OCI-LY3 (cell line): ENCODE measurements at regions not wholly inside any gene's neighbourhood (a gene's known extent, or its start where the extent isn't known, plus 50 kb on each side); places are given as distances from the start of the nearest gene placed in this dataset.

Source experiments
- H2AFZ ChIP-seq: fragments of 200-600, 300-600 bp; shearing (Covaris generic); 2 replicates; pipeline ENCODE4 v1.6.0; 2014; ENCODE audit warnings: antibody characterized with exemption, low read depth, low read length
- H3K27ac ChIP-seq: fragments of 200-600, 300-600 bp; sonication (generic); 2 replicates; pipeline ENCODE4 v1.5.1; 2014; ENCODE audit warnings: mild to moderate bottlenecking, low read length, moderate library complexity, mixed read lengths
- H3K27me3 ChIP-seq: fragments of 200-600, 300-600 bp; sonication (generic); 2 replicates; pipeline ENCODE4 v1.6.1; 2014; ENCODE audit warnings: low read depth, low read length, mixed read lengths
- H3K36me3 ChIP-seq: fragments of 200-600, 300-600 bp; sonication (generic); replicated peaks from 2 replicates; pipeline ENCODE3; 2014; ENCODE audit warnings: low read depth, low read length, mixed read lengths
- H3K4me1 ChIP-seq: fragments of 300-600, 200-600 bp; sonication (generic); 2 replicates; pipeline ENCODE4 v1.6.1; 2014; ENCODE audit warnings: low read length, mixed read lengths
- H3K4me2 ChIP-seq: fragments of 200-600, 300-600 bp; sonication (generic); 2 replicates; pipeline ENCODE4 v1.6.1; 2014; ENCODE audit warnings: low read length, mixed read lengths
- H3K4me3 ChIP-seq: fragments of 300-600, 200-600 bp; sonication (generic); 2 replicates; pipeline ENCODE4 v1.5.1; 2014; ENCODE audit warnings: antibody characterized with exemption, mild to moderate bottlenecking, low read length, moderate library complexity
- H3K79me2 ChIP-seq: fragments of 300-600, 200-600 bp; shearing (Covaris generic); 2 replicates; pipeline ENCODE4 v1.6.1; 2014; ENCODE audit warnings: mild to moderate bottlenecking, low read length, mixed read lengths
- H3K9ac ChIP-seq: fragments of 300-600, 200-600 bp; shearing (Covaris generic); 2 replicates; pipeline ENCODE4 v1.6.0; 2014; ENCODE audit warnings: mild to moderate bottlenecking, low read length, moderate library complexity
- H3K9me3 ChIP-seq: fragments of 200-600, 300-600 bp; shearing (Covaris generic); 2 replicates; pipeline ENCODE4 v1.6.1; 2014; ENCODE audit warnings: low read length, mixed read lengths; ENCODE audit not compliant: insufficient read depth
- H4K20me1 ChIP-seq: fragments of 200-600, 300-600 bp; sonication (generic); 2 replicates; pipeline ENCODE4 v1.6.1; 2016; ENCODE audit warnings: low read length, mixed read lengths; ENCODE audit not compliant: insufficient read depth
- CTCF ChIP-seq: fragments of 200-600, 300-600 bp; sonication (generic); IDR thresholded peaks from 2 replicates; pipeline ENCODE4 v1.5.1; 2014; ENCODE audit warnings: antibody characterized with exemption, low read length, low read depth
- EZH2phosphoT487 ChIP-seq: fragments of 200-600 bp; shearing (Covaris generic); IDR thresholded peaks from 2 replicates; pipeline ENCODE4 v1.6.1; 2018; ENCODE audit warnings: antibody characterized with exemption, mixed run types, low read depth

- no peaks in the 10 kb centered on the region for H4K20me1 ChIP-seq
- H3K9ac ChIP-seq = no peak overlapping the region
- H2AFZ ChIP-seq = no peak overlapping the region
- H3K4me3 ChIP-seq = no peak overlapping the region
- H3K36me3 ChIP-seq = no peaks in the 10 kb centered on the region
- H3K9me3 ChIP-seq = no peaks in the 10 kb centered on the region
- H3K27me3 ChIP-seq = no peaks in the 10 kb centered on the region
- TF ChIP-seq CTCF (no peak), EZH2phosphoT487 (no peak)
- H3K4me1 ChIP-seq = no peaks in the 10 kb centered on the region
- H3K4me2 ChIP-seq = no peak overlapping the region
- H3K79me2 ChIP-seq = no peaks in the 10 kb centered on the region
- no peak overlapping the region for H3K27ac ChIP-seq
Observed at GRCh38 chr6:21420926-21421325, 172.6 kb upstream of the SOX4 start.

GRCh38 chr6:21423106-21423854 is 170.3 kb upstream of the SOX4 start:
- Histone ChIP-seq H4K20me1 (no peaks in the 10 kb centered on the region), H3K36me3 (no peaks in the 10 kb centered on the region), H3K79me2 (no peaks in the 10 kb centered on the region), H3K9me3 (no peaks in the 10 kb centered on the region), H3K27me3 (no peaks in the 10 kb centered on the region), H3K4me2 (no peak overlapping the region), H3K4me3 (no peak overlapping the region), H3K4me1 (no peaks in the 10 kb centered on the region), H3K27ac (no peak overlapping the region), H3K9ac (no peak overlapping the region), H2AFZ (no peak overlapping the region)
- TF ChIP-seq CTCF (no peak), EZH2phosphoT487 (no peak)

GRCh38 chr6:21426841-21427490 is 166.6 kb upstream of the SOX4 start:
- Histone ChIP-seq H3K27me3 (no peaks in the 10 kb centered on the region), H2AFZ (no peak overlapping the region)

More at GRCh38 chr6:21426841-21427490, 166.6 kb upstream of the SOX4 start:
- TF ChIP-seq EZH2phosphoT487 = no peak
- no peak for TF ChIP-seq CTCF
- H3K79me2 ChIP-seq = no peaks in the 10 kb centered on the region
- peaks cover 10% of the 10 kb centered on the region for H3K4me1 ChIP-seq
- no peaks in the 10 kb centered on the region for H3K36me3 ChIP-seq
- H3K4me2 ChIP-seq = no peak overlapping the region
- no peaks in the 10 kb centered on the region for H4K20me1 ChIP-seq
- H3K27ac ChIP-seq = no peak overlapping the region
- H3K4me3 ChIP-seq = no peak overlapping the region
- H3K9ac ChIP-seq = no peak overlapping the region
- no peaks in the 10 kb centered on the region for H3K9me3 ChIP-seq
